NB4 (cell line): ENCODE measurements at regions not wholly inside any gene's neighbourhood (a gene's known extent, or its start where the extent isn't known, plus 50 kb on each side); places are given as distances from the start of the nearest gene placed in this dataset.

Source experiments
- CTCF ChIP-seq: IDR thresholded peaks from one replicate; pipeline ENCODE4 v1.5.1; 2012; ENCODE audit warnings: low read depth, low read length
- POLR2A ChIP-seq: IDR thresholded peaks from 2 replicates; pipeline ENCODE4 v1.6.1; 2011; ENCODE audit warnings: mild to moderate bottlenecking; ENCODE audit not compliant: insufficient read length; ENCODE audit errors: extremely low read depth

- TF ChIP-seq CTCF (no peak), POLR2A (no peak)
These were observed 398.2 kb downstream of the MID1IP1 start for GRCh38 chrX:39199429-39199828.
